Heart left ventricle (tissue), 13 donors: ENCODE measurements at regions not wholly inside any gene's neighbourhood (a gene's known extent, or its start where the extent isn't known, plus 50 kb on each side); places are given as distances from the start of the nearest gene placed in this dataset.

ENCODE experiments used
- CTCF ChIP-seq, 12 donors: fragments of 200-600 bp; sonication (generic) in 4 of 12; IDR thresholded peaks; one replicate each; pipeline versions ENCODE4 v1.5.0 to v1.8.0; 2018 to 2022; ENCODE audit warnings: antibody characterized with exemption in 12 of 12, mild to moderate bottlenecking in 5 of 12
- POLR2A ChIP-seq, 2 donors: fragments of 450-650 bp; IDR thresholded peaks; one replicate each; pipeline ENCODE4 v1.6.1; 2017; ENCODE audit warnings: antibody characterized with exemption in 2 of 2, mild to moderate bottlenecking in 2 of 2, moderate library complexity in 2 of 2
- donor health status: ischemic (EF 13 %, LVEDD 7.1; RV severe dilation, severe dysfunction).
- donor health status: DM: no; HTN: yes; CAD: no.
- donor health status: DM: no; HTN: no; CAD: no.
- donor health status: ischemic (EF 25% LVEDD 6.9; RV normal size, moderate dysfunction).
- donor health status: ischemic (EF 25% LVEDD 5.7; RV mildly dilated, moderate dysfunction).
- donor health status: ischemic (EF 35%, LVEDD 5.7; RV mildly dilated, moderate dysfunction).
- donor health status: nonischemic (EF 11% LVEDD 7.7; RV severe dilation, severe dysfunction).
- donor health status: DM: yes; HTN: yes; CAD: no.
- donor health status: PGD.
- donor health status: ischemic (EF 29% LVEDD 5.4; RV normal size, mild dysfunction).
- donor health status: nonischemic (EF 23%, LVEDD 6.1; RV moderate dilation, normal function).

DNA sequence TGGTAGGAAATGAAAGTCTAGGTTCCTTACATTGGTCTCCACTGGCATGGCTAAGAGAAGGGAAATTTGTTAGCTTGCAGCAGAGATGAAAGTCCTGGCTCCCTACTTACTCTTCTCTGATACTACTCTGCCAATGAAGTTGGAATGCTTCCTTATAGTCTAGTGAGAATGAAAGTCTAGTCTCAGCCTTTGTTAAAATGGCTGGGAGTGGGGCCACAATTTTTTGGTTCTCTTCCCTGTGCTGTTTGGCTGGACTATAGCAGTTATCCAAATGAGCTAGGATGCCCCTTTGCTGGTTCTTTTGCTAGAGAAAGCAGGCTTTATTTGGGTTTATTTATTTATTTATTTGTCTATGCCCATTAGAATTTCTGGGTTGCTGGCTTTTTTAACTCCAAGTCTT is 414.3 kb downstream of the AASDHPPT start:
- TF ChIP-seq CTCF (IDR thresholded peaks at IDR 0.05), result no peak
- TF ChIP-seq POLR2A (IDR thresholded peaks at IDR 0.05), result no peak
